Caki2 (cell line): ENCODE measurements at regions not wholly inside any gene's neighbourhood (a gene's known extent, or its start where the extent isn't known, plus 50 kb on each side); places are given as distances from the start of the nearest gene placed in this dataset.

Experiments
- DNase-seq: peaks from one replicate; pipeline ENCODE4 v3.0.0-alpha.2; 2015; ENCODE audit warnings: low read depth
- in situ Hi-C: cut with HindIII; loops from 2 replicates; pipeline ENCODE4 v1.10.0; 2016; ENCODE audit warnings: low sequenced_read_pairs, low pct_unique_long_range_greater_than_20kb, mixed read lengths

GRCh38 chrX:107552930-107553329, 75.4 kb upstream of the PRPS1 start:
- in situ Hi-C loops = no loop called here

GRCh38 chrX:107556967-107557366, 71.3 kb upstream of the PRPS1 start:
- in situ Hi-C loops = no loop called here
- DNase-seq = no peak

More at GRCh38 chrX:107552930-107553329, 75.4 kb upstream of the PRPS1 start:
- DNase-seq = no peak

GRCh38 chrX:107559506-107559905, 68.8 kb upstream of the PRPS1 start:
- DNase-seq = no peak
- in situ Hi-C loops = no loop called here

- in situ Hi-C loops = no loop called here
- DNase-seq = no peak
These were observed 68.3 kb upstream of the PRPS1 start for GRCh38 chrX:107560041-107560440.

- in situ Hi-C loops = no loop called here
- DNase-seq = no peak
These were observed 67.3 kb upstream of the PRPS1 start for GRCh38 chrX:107560980-107561379.

GRCh38 chrX:107561468-107562215, 66.7 kb upstream of the PRPS1 start:
- in situ Hi-C loops = no loop called here
- no peak for DNase-seq

- in situ Hi-C loops = no loop called here
- DNase-seq = peak; percentile 22
These were observed 65.8 kb upstream of the PRPS1 start for GRCh38 chrX:107562482-107562881.

GRCh38 chrX:107563824-107564223, 64.5 kb upstream of the PRPS1 start:
- in situ Hi-C loops = no loop called here
- DNase-seq = no peak

- in situ Hi-C loops = no loop called here
- no peak for DNase-seq
These were observed 63.3 kb upstream of the PRPS1 start for GRCh38 chrX:107565015-107565414.

- in situ Hi-C loops = no loop called here
- DNase-seq = peak; percentile 38
These were observed 62.2 kb upstream of the PRPS1 start for GRCh38 chrX:107565931-107566603.

GRCh38 chrX:107566604-107567262, 61.6 kb upstream of the PRPS1 start:
- in situ Hi-C loops = no loop called here
- no peak for DNase-seq

- in situ Hi-C loops = no loop called here
- no peak for DNase-seq
These were observed 60.9 kb upstream of the PRPS1 start for GRCh38 chrX:107567370-107567769.

GRCh38 chrX:107571296-107571998, 56.9 kb upstream of the PRPS1 start:
- in situ Hi-C loops = no loop called here

GRCh38 chrX:107573016-107573415, 55.3 kb upstream of the PRPS1 start:
- DNase-seq = no peak
- in situ Hi-C loops = no loop called here

More at GRCh38 chrX:107571296-107571998, 56.9 kb upstream of the PRPS1 start:
- DNase-seq = peak; percentile 75

- in situ Hi-C loops = no loop called here
- DNase-seq = peak; percentile 11
These were observed 54.1 kb upstream of the PRPS1 start for GRCh38 chrX:107574054-107574683.

- in situ Hi-C loops = no loop called here
- DNase-seq = no peak
These were observed 53.6 kb upstream of the PRPS1 start for GRCh38 chrX:107574711-107575110.

- DNase-seq = no peak
These were observed 51.9 kb upstream of the PRPS1 start for GRCh38 chrX:107576392-107576791.

GRCh38 chrX:107576841-107577240, 51.5 kb upstream of the PRPS1 start:
- no peak for DNase-seq
- in situ Hi-C loops = no loop called here

More at GRCh38 chrX:107576392-107576791, 51.9 kb upstream of the PRPS1 start:
- in situ Hi-C loops = no loop called here
